A673 (cell line): ENCODE measurements at regions not wholly inside any gene's neighbourhood (a gene's known extent, or its start where the extent isn't known, plus 50 kb on each side); places are given as distances from the start of the nearest gene placed in this dataset.

Experiments
- BruUV-seq: library from RNA; stranded (reverse); fragments of 400-500 nt; replicated peaks from 2 replicates; lab custom pipeline; 2021; lab: Mats Ljungman, UMichigan
- CTCF ChIA-PET: fragments of 300-600 bp; sonication (Branson Sonifier 250); formaldehyde crosslinking; loops from one replicate; lab custom pipeline; 2022; ENCODE audit warnings: antibody characterized with exemption; lab: Charles Lee
- POLR2A ChIA-PET: fragments of 300-600 bp; sonication (Branson Sonifier 250); formaldehyde crosslinking; loops from one replicate; lab custom pipeline; 2022; ENCODE audit warnings: antibody characterized with exemption; ENCODE audit not compliant: low non-redundant PET; lab: Charles Lee
- DNase-seq: peaks from one replicate; pipeline ENCODE4 v3.0.0-alpha.2; 2015; ENCODE audit warnings: low spot score
- H3K27ac ChIP-seq: fragments of 200-600 bp; sonication (generic); 2 replicates; pipeline ENCODE4 v1.5.1; 2016; ENCODE audit warnings: mixed run types, low read depth, mild to moderate bottlenecking, mixed read lengths, antibody characterized with exemption, low read length; ENCODE audit not compliant: poor library complexity, severe bottlenecking
- H3K27me3 ChIP-seq: fragments of 200-600 bp; sonication (generic); replicated peaks from 2 replicates; pipeline ENCODE4 v1.6.1; 2017; ENCODE audit warnings: mixed run types, low read depth, mild to moderate bottlenecking, mixed read lengths, antibody characterized with exemption, low read length; ENCODE audit not compliant: insufficient read depth, poor library complexity
- H3K36me3 ChIP-seq: fragments of 200-600 bp; sonication (generic); 2 replicates; pipeline ENCODE4 v1.6.1; 2016; ENCODE audit warnings: mixed run types, mild to moderate bottlenecking, mixed read lengths, antibody characterized with exemption, low read length; ENCODE audit not compliant: insufficient read depth, poor library complexity, severe bottlenecking
- H3K4me1 ChIP-seq: fragments of 200-600 bp; sonication (generic); 2 replicates; pipeline ENCODE4 v1.6.1; 2017; ENCODE audit warnings: mixed run types, mild to moderate bottlenecking, mixed read lengths, antibody characterized with exemption, low read length; ENCODE audit not compliant: insufficient read depth, poor library complexity, severe bottlenecking
- H3K4me3 ChIP-seq: fragments of 200-600 bp; sonication (generic); 2 replicates; pipeline ENCODE4 v1.5.1; 2016; ENCODE audit warnings: low read depth, mixed run types, mild to moderate bottlenecking, mixed read lengths, low read length; ENCODE audit not compliant: poor library complexity, severe bottlenecking
- H3K9me3 ChIP-seq: fragments of 200-600 bp; sonication (generic); 2 replicates; pipeline ENCODE4 v1.6.1; 2016; ENCODE audit warnings: mixed run types, low read depth, mild to moderate bottlenecking, mixed read lengths, antibody characterized with exemption, low read length; ENCODE audit not compliant: poor library complexity, severe bottlenecking
- CTCF ChIP-seq: fragments of 300-800, 200-600 bp; sonication (generic); conservative IDR thresholded peaks from 2 replicates; pipeline ENCODE4 v1.5.1; 2017; ENCODE audit warnings: low read depth, mild to moderate bottlenecking, antibody characterized with exemption, low read length, moderate library complexity, mixed read lengths
- EZH2 ChIP-seq: fragments of 200-600 bp; sonication (generic); IDR thresholded peaks from 2 replicates; pipeline ENCODE4 v1.6.1; 2017; ENCODE audit warnings: borderline replicate concordance, low read depth, mild to moderate bottlenecking, mixed read lengths, antibody characterized with exemption, low read length; ENCODE audit not compliant: poor library complexity, severe bottlenecking
- intact Hi-C: fragments of 100-400 bp; cut with micrococcal nuclease; formaldehyde crosslinking; loops from one replicate; pipeline ENCODE4 v1.10.0; 2022; ENCODE audit not compliant: unreplicated experiment

- intact Hi-C loops = no loop called here
- no peak for DNase-seq
These were observed 138.0 kb upstream of the DNAH14 start for GRCh38 chr1:224791362-224791941.

GRCh38 chr1:224795591-224795990 lies 133.9 kb upstream of the DNAH14 start:
- TF ChIP-seq CTCF (no peak), EZH2 (no peak)
- Histone ChIP-seq H3K27me3 (no peaks in the 10 kb centered on the region), H3K36me3 (no peaks in the 10 kb centered on the region), H3K4me1 (no peaks in the 10 kb centered on the region), H3K4me3 (no peak overlapping the region), H3K27ac (no peak overlapping the region), H3K9me3 (no peaks in the 10 kb centered on the region)
- CTCF ChIA-PET = no interaction called here
- DNase-seq = no peak
- intact Hi-C loops = no loop called here
- POLR2A ChIA-PET = interaction anchor here (0.6 kb wide), 1 partner anchor 510 kb away, joined by 4 read pairs; no protein-coding TSS in a partner anchor
- BruUV-seq = no TSS peak

More at GRCh38 chr1:224791362-224791941, 138.0 kb upstream of the DNAH14 start:
- Histone ChIP-seq H3K9me3 (no peaks in the 10 kb centered on the region), H3K36me3 (no peaks in the 10 kb centered on the region), H3K27me3 (no peaks in the 10 kb centered on the region), H3K4me3 (no peak overlapping the region), H3K4me1 (no peaks in the 10 kb centered on the region), H3K27ac (no peak overlapping the region)
- TF ChIP-seq EZH2 = no peak
- no peak for TF ChIP-seq CTCF
- BruUV-seq = no TSS peak
- POLR2A ChIA-PET = no interaction called here
- CTCF ChIA-PET = interaction anchor here (0.6 kb wide), 1 partner anchor 90 kb away, joined by 3 read pairs; no protein-coding TSS in a partner anchor

GRCh38 chr1:224799083-224799482 lies 130.4 kb upstream of the DNAH14 start:
- H3K4me3 ChIP-seq = no peak overlapping the region
- intact Hi-C loops = no loop called here
- CTCF ChIA-PET = no interaction called here

More at GRCh38 chr1:224799083-224799482, 130.4 kb upstream of the DNAH14 start:
- POLR2A ChIA-PET = no interaction called here
- no TSS peak for BruUV-seq
- H3K36me3 ChIP-seq = no peaks in the 10 kb centered on the region
- no peak for TF ChIP-seq CTCF
- TF ChIP-seq EZH2 = no peak
- H3K4me1 ChIP-seq = no peaks in the 10 kb centered on the region
- H3K27me3 ChIP-seq = no peaks in the 10 kb centered on the region
- no peak for DNase-seq
- no peak overlapping the region for H3K27ac ChIP-seq
- no peaks in the 10 kb centered on the region for H3K9me3 ChIP-seq
